ENCODE measurements at regions not wholly inside any gene's neighbourhood (a gene's known extent, or its start where the extent isn't known, plus 50 kb on each side); places are given as distances from the start of the nearest gene placed in this dataset.

- no peak for DNase-seq (ENCODE audit: low spot score)
- H3K27ac Mint-ChIP-seq (ENCODE audit: unreplicated experiment): no peak overlapping the region
- H3K4me3 Mint-ChIP-seq (ENCODE audit: unreplicated experiment): no peak overlapping the region
- H3K9me3 Mint-ChIP-seq (ENCODE audit: low read depth): no peaks in the 10 kb centered on the region
- H3K36me3 Mint-ChIP-seq (ENCODE audit: low read depth): no peaks in the 10 kb centered on the region
- no peaks in the 10 kb centered on the region for H3K4me1 Mint-ChIP-seq (ENCODE audit: low read depth)
- TF ChIP-seq CTCF (IDR thresholded peaks at IDR 0.05): no peak
- peaks cover 16% of the 10 kb centered on the region for H3K27me3 Mint-ChIP-seq (ENCODE audit: low read depth)
Measured at GRCh38 chr17:6303664-6304063, 131.3 kb downstream of the AIPL1 start.

- peaks cover 14% of the 10 kb centered on the region for H3K27me3 Mint-ChIP-seq (ENCODE audit: low read depth)
- H3K4me3 Mint-ChIP-seq (ENCODE audit: unreplicated experiment): no peak overlapping the region
- no peak for DNase-seq (ENCODE audit: low spot score)
- H3K9me3 Mint-ChIP-seq (ENCODE audit: low read depth): no peaks in the 10 kb centered on the region
- H3K27ac Mint-ChIP-seq (ENCODE audit: unreplicated experiment): no peak overlapping the region
- H3K4me1 Mint-ChIP-seq (ENCODE audit: low read depth): no peaks in the 10 kb centered on the region
- no peak for TF ChIP-seq CTCF (IDR thresholded peaks at IDR 0.05)
- H3K36me3 Mint-ChIP-seq (ENCODE audit: low read depth): no peaks in the 10 kb centered on the region
Measured at GRCh38 chr17:6299275-6299674, 135.6 kb downstream of the AIPL1 start.

GRCh38 chr17:6297960-6298359, 137.0 kb downstream of the AIPL1 start:
- DNase-seq (ENCODE audit: low spot score): no peak
- Mint-ChIP-seq H3K9me3 (ENCODE audit: low read depth) (no peaks in the 10 kb centered on the region), H3K27me3 (ENCODE audit: low read depth) (peaks cover 19% of the 10 kb centered on the region), H3K27ac (ENCODE audit: unreplicated experiment) (no peak overlapping the region), H3K4me3 (ENCODE audit: unreplicated experiment) (no peak overlapping the region), H3K4me1 (ENCODE audit: low read depth) (no peaks in the 10 kb centered on the region), H3K36me3 (ENCODE audit: low read depth) (no peaks in the 10 kb centered on the region)
- no peak for TF ChIP-seq CTCF (IDR thresholded peaks at IDR 0.05)

GRCh38 chr17:6297119-6297518, 137.8 kb downstream of the AIPL1 start:
- Mint-ChIP-seq H3K4me1 (ENCODE audit: low read depth) (no peaks in the 10 kb centered on the region), H3K27ac (ENCODE audit: unreplicated experiment) (no peak overlapping the region), H3K36me3 (ENCODE audit: low read depth) (no peaks in the 10 kb centered on the region), H3K27me3 (ENCODE audit: low read depth) (peaks cover 18% of the 10 kb centered on the region), H3K4me3 (ENCODE audit: unreplicated experiment) (no peak overlapping the region), H3K9me3 (ENCODE audit: low read depth) (no peaks in the 10 kb centered on the region)
- no peak for DNase-seq (ENCODE audit: low spot score)
- no peak for TF ChIP-seq CTCF (IDR thresholded peaks at IDR 0.05)

- no peaks in the 10 kb centered on the region for H3K9me3 Mint-ChIP-seq (ENCODE audit: low read depth)
- TF ChIP-seq CTCF (IDR thresholded peaks at IDR 0.05): no peak
- H3K36me3 Mint-ChIP-seq (ENCODE audit: low read depth): no peaks in the 10 kb centered on the region
- no peak for DNase-seq (ENCODE audit: low spot score)
- no peak overlapping the region for H3K27ac Mint-ChIP-seq (ENCODE audit: unreplicated experiment)
- H3K27me3 Mint-ChIP-seq (ENCODE audit: low read depth): peaks cover 8% of the 10 kb centered on the region
- H3K4me1 Mint-ChIP-seq (ENCODE audit: low read depth): no peaks in the 10 kb centered on the region
- H3K4me3 Mint-ChIP-seq (ENCODE audit: unreplicated experiment): no peak overlapping the region
Measured at GRCh38 chr17:6290488-6291196, 144.3 kb downstream of the AIPL1 start.

All from chondrocyte (in vitro differentiated cells).